Neuronal stem cell (in vitro differentiated cells): ENCODE measurements at regions not wholly inside any gene's neighbourhood (a gene's known extent, or its start where the extent isn't known, plus 50 kb on each side); places are given as distances from the start of the nearest gene placed in this dataset.

Source experiments
- DNase-seq: peaks from one replicate; pipeline ENCODE4 v3.0.0-alpha.2; 2013; ENCODE audit warnings: low spot score
- H2AFZ ChIP-seq: one replicate; pipeline ENCODE4 v1.6.1; 2013; ENCODE audit warnings: mild to moderate bottlenecking, low read length, inconsistent platforms
- H2AK5ac ChIP-seq: 2 replicates; pipeline ENCODE4 v1.6.1; 2013; ENCODE audit warnings: low read depth, mild to moderate bottlenecking, inconsistent platforms, low read length, moderate library complexity, mixed read lengths
- H2BK120ac ChIP-seq: 2 replicates; pipeline ENCODE4 v1.6.1; 2013; ENCODE audit warnings: low read depth, mild to moderate bottlenecking, inconsistent platforms, low read length, moderate library complexity, mixed read lengths
- H2BK12ac ChIP-seq: one replicate; pipeline ENCODE4 v1.6.1; 2013; ENCODE audit warnings: low read length, inconsistent platforms
- H2BK15ac ChIP-seq: 2 replicates; pipeline ENCODE4 v1.6.1; 2013; ENCODE audit warnings: mild to moderate bottlenecking, low read length, inconsistent platforms, mixed read lengths
- H2BK5ac ChIP-seq: one replicate; pipeline ENCODE4 v1.6.1; 2013; ENCODE audit warnings: inconsistent platforms, mild to moderate bottlenecking, low read length, moderate library complexity
- H3K14ac ChIP-seq: one replicate; pipeline ENCODE4 v1.6.1; 2013; ENCODE audit warnings: low read length, inconsistent platforms
- H3K18ac ChIP-seq: 2 replicates; pipeline ENCODE4 v1.6.1; 2013; ENCODE audit warnings: low read length, inconsistent platforms
- H3K23ac ChIP-seq: 2 replicates; pipeline ENCODE4 v1.6.1; 2013; ENCODE audit warnings: low read depth, mild to moderate bottlenecking, mixed read lengths, low read length, inconsistent platforms; ENCODE audit not compliant: poor library complexity
- H3K27ac ChIP-seq: replicated peaks from 3 replicates; pipeline ENCODE4 v1.5.1; 2013; ENCODE audit warnings: low read length, inconsistent platforms
- H3K27me3 ChIP-seq, 3 experiments: 2 replicates each; pipeline ENCODE4 v1.6.1; 2013; ENCODE audit warnings: low read length in 3 of 3, mild to moderate bottlenecking in 2 of 3, inconsistent platforms in 1 of 3, low read depth in 1 of 3, mixed read lengths in 1 of 3, moderate library complexity in 1 of 3; ENCODE audit not compliant: control insufficient read depth in 3 of 3, insufficient read depth in 3 of 3
- H3K36me3 ChIP-seq, 2 donors: replicated peaks in 1 of 2; 2 replicates each; pipeline ENCODE4 v1.6.1; 2013; ENCODE audit warnings: low read length in 2 of 2; ENCODE audit not compliant: control insufficient read depth in 2 of 2, insufficient read depth in 2 of 2
- H3K4ac ChIP-seq: 2 replicates; pipeline ENCODE4 v1.6.1; 2013; ENCODE audit warnings: inconsistent platforms, mild to moderate bottlenecking, low read length, moderate library complexity
- H3K4me1 ChIP-seq, 2 donors: 1 replicate in 1 of 2; 2 replicates in 1 of 2; pipeline ENCODE4 v1.6.1; 2013; ENCODE audit warnings: low read length in 2 of 2, low read depth in 1 of 2; ENCODE audit not compliant: control insufficient read depth in 2 of 2, insufficient read depth in 1 of 2
- H3K4me2 ChIP-seq: one replicate; pipeline ENCODE4 v1.6.1; 2013; ENCODE audit warnings: mild to moderate bottlenecking, low read length, inconsistent platforms; ENCODE audit not compliant: insufficient read depth, poor library complexity, severe bottlenecking
- H3K4me3 ChIP-seq, 2 donors: 2 replicates each; pipeline ENCODE4 v1.5.1; 2013; ENCODE audit warnings: low read length in 2 of 2, mild to moderate bottlenecking in 2 of 2, inconsistent platforms in 1 of 2, moderate library complexity in 1 of 2
- H3K79me1 ChIP-seq: one replicate; pipeline ENCODE4 v1.6.1; 2013; ENCODE audit warnings: low read depth, mild to moderate bottlenecking, inconsistent platforms, low read length, moderate library complexity
- H3K9ac ChIP-seq: one replicate; pipeline ENCODE4 v1.6.1; 2013; ENCODE audit warnings: mild to moderate bottlenecking, low read depth, low read length, inconsistent platforms; ENCODE audit not compliant: poor library complexity
- H3K9me3 ChIP-seq, 2 donors: replicated peaks in 1 of 2; 2 replicates each; pipeline versions ENCODE3 to v1.6.1; 2013; ENCODE audit warnings: low read length in 2 of 2, mild to moderate bottlenecking in 2 of 2, inconsistent platforms in 1 of 2, low read depth in 1 of 2, mixed read lengths in 1 of 2, moderate library complexity in 1 of 2; ENCODE audit not compliant: control insufficient read depth in 2 of 2, insufficient read depth in 1 of 2
- H4K8ac ChIP-seq: one replicate; pipeline ENCODE4 v1.6.1; 2013; ENCODE audit warnings: low read depth, mild to moderate bottlenecking, inconsistent platforms, low read length, moderate library complexity
- H4K91ac ChIP-seq: one replicate; pipeline ENCODE4 v1.6.1; 2013; ENCODE audit warnings: low read length, low read depth, mild to moderate bottlenecking, inconsistent platforms; ENCODE audit not compliant: poor library complexity
- WGBS, 2 donors: extraction: QIAGEN DNeasy Blood & Tissue Kit; methylation state at CpG; one replicate each; pipeline ENCODE4 v1.1.7; 2013; ENCODE audit warnings: missing lambda C conversion rate in 2 of 2, mixed read lengths in 1 of 2; ENCODE audit not compliant: insufficient read length in 2 of 2, insufficient replicate concordance in 1 of 2; ENCODE audit errors: extremely low coverage in 2 of 2; 5-methylcytosine and 5-hydroxymethylcytosine counted together

GRCh38 chrX:20421697-20422096 is 155.0 kb upstream of the RPS6KA3 start:
- no CpG with 5 or more reads among the region's 2 CpGs for WGBS, 2 donors
- no peak overlapping the region for H4K91ac ChIP-seq

GRCh38 chrX:20421275-20421674 is 154.6 kb upstream of the RPS6KA3 start:
- no peak overlapping the region for H3K4ac ChIP-seq
- no peaks in the 10 kb centered on the region for H3K4me1 ChIP-seq
- H3K4me2 ChIP-seq, result no peak overlapping the region
- H3K27me3 ChIP-seq, result peaks cover 0 to 5% (median 0%) of the 10 kb centered on the region in 3 experiments
- no peak overlapping the region for H3K4me3 ChIP-seq
- H3K79me1 ChIP-seq, result no peaks in the 10 kb centered on the region
- H2BK5ac ChIP-seq, result no peak overlapping the region
- H3K27ac ChIP-seq, result no peak overlapping the region
- H3K23ac ChIP-seq, result no peak overlapping the region
- H3K18ac ChIP-seq, result no peak overlapping the region
- H2BK12ac ChIP-seq, result no peak overlapping the region
- no peak overlapping the region for H2AK5ac ChIP-seq
- no CpG with 5 or more reads among the region's 2 CpGs for WGBS, 2 donors
- H3K36me3 ChIP-seq, result no peaks in the 10 kb centered on the region
- no peak overlapping the region for H4K8ac ChIP-seq
- DNase-seq, result no peak
- H2BK120ac ChIP-seq, result no peak overlapping the region
- no peak overlapping the region for H2BK15ac ChIP-seq
- no peak overlapping the region for H3K14ac ChIP-seq
- H4K91ac ChIP-seq, result no peak overlapping the region
- no peak overlapping the region for H3K9ac ChIP-seq
- H2AFZ ChIP-seq, result no peak overlapping the region
- H3K9me3 ChIP-seq, result no peaks in the 10 kb centered on the region

More at GRCh38 chrX:20421697-20422096, 155.0 kb upstream of the RPS6KA3 start:
- H3K27ac ChIP-seq, result no peak overlapping the region
- H3K4me1 ChIP-seq, result no peaks in the 10 kb centered on the region
- no peak overlapping the region for H3K18ac ChIP-seq
- H3K27me3 ChIP-seq, result peaks cover 0 to 5% (median 0%) of the 10 kb centered on the region in 3 experiments
- H4K8ac ChIP-seq, result no peak overlapping the region
- no peaks in the 10 kb centered on the region for H3K9me3 ChIP-seq
- H3K4me2 ChIP-seq, result no peak overlapping the region
- no peak overlapping the region for H2BK120ac ChIP-seq
- H3K23ac ChIP-seq, result no peak overlapping the region
- H2AK5ac ChIP-seq, result no peak overlapping the region
- no peak overlapping the region for H2AFZ ChIP-seq
- no peak overlapping the region for H3K9ac ChIP-seq
- no peak overlapping the region for H3K4me3 ChIP-seq
- DNase-seq, result no peak
- H2BK15ac ChIP-seq, result no peak overlapping the region
- no peaks in the 10 kb centered on the region for H3K36me3 ChIP-seq
- no peak overlapping the region for H2BK5ac ChIP-seq
- no peak overlapping the region for H2BK12ac ChIP-seq
- H3K14ac ChIP-seq, result no peak overlapping the region
- no peaks in the 10 kb centered on the region for H3K79me1 ChIP-seq
- H3K4ac ChIP-seq, result no peak overlapping the region

GRCh38 chrX:20420058-20420457 is 153.3 kb upstream of the RPS6KA3 start:
- Histone ChIP-seq H3K27ac (no peak overlapping the region), H3K4ac (no peak overlapping the region), H3K79me1 (no peaks in the 10 kb centered on the region), H3K36me3 (no peaks in the 10 kb centered on the region), H4K91ac (no peak overlapping the region), H4K8ac (no peak overlapping the region), H3K27me3 (peaks cover 0 to 5% (median 0%) of the 10 kb centered on the region in 3 experiments), H3K4me2 (no peak overlapping the region), H2BK5ac (no peak overlapping the region), H2BK120ac (no peak overlapping the region), H3K9me3 (no peaks in the 10 kb centered on the region), H2AFZ (no peak overlapping the region), H2BK12ac (no peak overlapping the region), H3K9ac (no peak overlapping the region), H3K14ac (no peak overlapping the region), H3K23ac (no peak overlapping the region), H3K4me3 (no peak overlapping the region), H2AK5ac (no peak overlapping the region), H2BK15ac (no peak overlapping the region), H3K18ac (no peak overlapping the region), H3K4me1 (no peaks in the 10 kb centered on the region)
- DNase-seq, result no peak
- WGBS, 2 donors, result no CpG with 5 or more reads among the region's 2 CpGs

- no peaks in the 10 kb centered on the region for H3K79me1 ChIP-seq
- H3K4me3 ChIP-seq, result no peak overlapping the region
- no peak overlapping the region for H2BK15ac ChIP-seq
- H3K27me3 ChIP-seq, result peaks cover 0 to 5% (median 0%) of the 10 kb centered on the region in 3 experiments
- no peak overlapping the region for H4K8ac ChIP-seq
- H2BK120ac ChIP-seq, result no peak overlapping the region
- H3K9ac ChIP-seq, result no peak overlapping the region
- no peaks in the 10 kb centered on the region for H3K36me3 ChIP-seq
- no peak for DNase-seq
- no peak overlapping the region for H3K18ac ChIP-seq
- no peak overlapping the region for H2AK5ac ChIP-seq
- H3K14ac ChIP-seq, result no peak overlapping the region
- no peaks in the 10 kb centered on the region for H3K4me1 ChIP-seq
- H3K27ac ChIP-seq, result no peak overlapping the region
- H3K4me2 ChIP-seq, result no peak overlapping the region
- H2BK5ac ChIP-seq, result no peak overlapping the region
- no CpG with 5 or more reads among the region's 9 CpGs for whole genome bisulfite sequencing, 2 donors
- no peak overlapping the region for H2AFZ ChIP-seq
- no peak overlapping the region for H2BK12ac ChIP-seq
- no peak overlapping the region for H4K91ac ChIP-seq
- no peak overlapping the region for H3K4ac ChIP-seq
- H3K9me3 ChIP-seq, result no peaks in the 10 kb centered on the region
- H3K23ac ChIP-seq, result no peak overlapping the region
These were observed 151.9 kb upstream of the RPS6KA3 start for GRCh38 chrX:20418379-20419150.
